Caco-2 (cell line): ENCODE measurements at regions not wholly inside any gene's neighbourhood (a gene's known extent, or its start where the extent isn't known, plus 50 kb on each side); places are given as distances from the start of the nearest gene placed in this dataset.

Experiments used
- BruUV-seq: library from RNA; stranded (reverse); fragments of 400-500 nt; replicated peaks from 2 replicates; lab custom pipeline; 2021; lab: Mats Ljungman, UMichigan
- CTCF ChIA-PET: fragments of 300-600 bp; sonication (Branson Sonifier 250); formaldehyde crosslinking; loops from one replicate; lab custom pipeline; 2022; ENCODE audit warnings: antibody characterized with exemption; lab: Charles Lee
- POLR2A ChIA-PET: fragments of 300-600 bp; sonication (Branson Sonifier 250); formaldehyde crosslinking; loops from one replicate; lab custom pipeline; 2022; ENCODE audit warnings: antibody characterized with exemption; lab: Charles Lee
- DNase-seq, 2 experiments: peaks; one replicate each; pipeline versions ENCODE4 v3.0.0 to v3.0.0-alpha.2; 2020 to 2022
- H3K27me3 ChIP-seq: replicated peaks from 2 replicates; pipeline ENCODE4 v1.6.0; 2011; ENCODE audit warnings: low read length; ENCODE audit not compliant: control insufficient read depth, insufficient read depth
- H3K36me3 ChIP-seq: 2 replicates; pipeline ENCODE4 v1.5.1; 2011; ENCODE audit warnings: low read length; ENCODE audit not compliant: control insufficient read depth, insufficient read depth
- H3K4me1 ChIP-seq: fragments of 250-450 bp; sonication (Bioruptor Pico); 2 replicates; pipeline ENCODE4 v1.5.1; 2020; ENCODE audit warnings: mild to moderate bottlenecking
- H3K4me3 ChIP-seq: 2 replicates; pipeline ENCODE4 v1.5.1; 2011; ENCODE audit warnings: low read depth, mild to moderate bottlenecking, control low read depth, low read length
- H3K9me3 ChIP-seq: fragments of 250-450 bp; sonication (Bioruptor Pico); 2 replicates; pipeline ENCODE4 v1.5.1; 2020; ENCODE audit warnings: mild to moderate bottlenecking, moderate library complexity
- H3K27ac Mint-ChIP-seq: one replicate; pipeline ENCODE4 v1.8.0; 2022; ENCODE audit warnings: mixed read lengths; ENCODE audit not compliant: unreplicated experiment
- H3K27me3 Mint-ChIP-seq: one replicate; pipeline ENCODE4 v1.8.0; 2022; ENCODE audit warnings: mixed read lengths; ENCODE audit not compliant: insufficient read depth, unreplicated experiment
- H3K36me3 Mint-ChIP-seq: one replicate; pipeline ENCODE4 v1.8.0; 2022; ENCODE audit warnings: mild to moderate bottlenecking, mixed read lengths; ENCODE audit not compliant: insufficient read depth, unreplicated experiment
- H3K4me1 Mint-ChIP-seq: one replicate; pipeline ENCODE4 v1.8.0; 2022; ENCODE audit warnings: low read depth, mixed read lengths; ENCODE audit not compliant: unreplicated experiment
- H3K4me3 Mint-ChIP-seq: one replicate; pipeline ENCODE4 v1.8.0; 2022; ENCODE audit warnings: mild to moderate bottlenecking, moderate library complexity, mixed read lengths; ENCODE audit not compliant: unreplicated experiment
- H3K9me3 Mint-ChIP-seq: one replicate; pipeline ENCODE4 v1.8.0; 2022; ENCODE audit warnings: mixed read lengths; ENCODE audit not compliant: unreplicated experiment
- CTCF ChIP-seq, 2 experiments: fragments of 200-600 bp in 1 of 2; IDR thresholded peaks; 1 replicate in 1 of 2; 2 replicates in 1 of 2; pipeline versions ENCODE4 v1.5.1 to v1.8.0; 2011 to 2022; ENCODE audit warnings: antibody characterized with exemption in 1 of 2, control low read depth in 1 of 2, inconsistent platforms in 1 of 2, low read depth in 1 of 2, low read length in 1 of 2, mild to moderate bottlenecking in 1 of 2, moderate library complexity in 1 of 2; ENCODE audit not compliant: insufficient read depth in 1 of 2, severe bottlenecking in 1 of 2, unreplicated experiment in 1 of 2
- intact Hi-C: fragments of 100-400 bp; cut with micrococcal nuclease; formaldehyde crosslinking; loops from one replicate; pipeline ENCODE4 v1.10.0; 2022; ENCODE audit not compliant: unreplicated experiment

DNA sequence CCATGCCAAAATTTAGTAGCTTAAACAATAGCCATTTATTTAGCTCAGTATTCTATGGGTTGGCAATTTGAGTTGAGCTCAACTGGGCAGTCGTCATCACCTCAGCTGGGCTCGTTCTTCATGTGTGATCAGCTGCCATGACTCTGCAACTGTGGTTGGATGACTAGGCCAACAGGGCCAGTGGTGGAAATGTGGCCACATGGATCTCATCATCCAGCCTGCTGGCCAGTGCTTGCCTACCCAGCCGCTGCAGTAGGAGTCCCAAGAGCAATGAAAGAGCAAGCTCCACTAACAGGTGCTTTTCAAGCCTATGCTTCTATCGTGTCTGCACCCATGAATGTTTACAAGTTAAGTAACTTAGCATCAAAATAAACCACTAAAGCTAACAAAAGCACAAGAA is 158.0 kb downstream of the ATPSCKMT start:
- Mint-ChIP-seq H3K4me1 (peaks cover 7% of the 10 kb centered on the region), H3K36me3 (no peaks in the 10 kb centered on the region), H3K9me3 (peaks cover 34% of the 10 kb centered on the region), H3K27me3 (no peaks in the 10 kb centered on the region), H3K4me3 (no peak overlapping the region), H3K27ac (no peak overlapping the region)
- no peak for TF ChIP-seq CTCF (IDR thresholded peaks at IDR 0.05; ENCODE audit: insufficient read depth in 1 of 2, low read depth in 1 of 2, low read length in 1 of 2, severe bottlenecking in 1 of 2, unreplicated experiment in 1 of 2)
- Histone ChIP-seq H3K27me3 (no peaks in the 10 kb centered on the region), H3K4me3 (no peak overlapping the region), H3K36me3 (no peaks in the 10 kb centered on the region), H3K4me1 (peaks cover 2% of the 10 kb centered on the region; the same call in 1 of the 2 replicates), H3K9me3 (no peaks in the 10 kb centered on the region; the same call in 1 of the 2 replicates)
- intact Hi-C loops: no loop called here
- POLR2A ChIA-PET: no interaction called here
- no TSS peak for BruUV-seq
- CTCF ChIA-PET: no interaction called here
- DNase-seq: no peak

GRCh38 chr5:10090074-10090473 is 159.6 kb downstream of the ATPSCKMT start:
- Histone ChIP-seq H3K27me3 (no peaks in the 10 kb centered on the region), H3K36me3 (no peaks in the 10 kb centered on the region), H3K4me1 (peaks cover 9% of the 10 kb centered on the region), H3K4me3 (no peak overlapping the region), H3K9me3 (no peaks in the 10 kb centered on the region; the same call in 1 of the 2 replicates)
- H3K27me3 Mint-ChIP-seq: no peaks in the 10 kb centered on the region
- no peak for DNase-seq
- no peak for TF ChIP-seq CTCF (IDR thresholded peaks at IDR 0.05; ENCODE audit: insufficient read depth in 1 of 2, low read depth in 1 of 2, low read length in 1 of 2, severe bottlenecking in 1 of 2, unreplicated experiment in 1 of 2)
- intact Hi-C loops: no loop called here
- ChIA-PET CTCF (no interaction called here), POLR2A (no interaction called here)
- peaks cover 22% of the 10 kb centered on the region for H3K9me3 Mint-ChIP-seq
- no peaks in the 10 kb centered on the region for H3K36me3 Mint-ChIP-seq
- H3K4me3 Mint-ChIP-seq: no peak overlapping the region
- H3K4me1 Mint-ChIP-seq: peaks cover 13% of the 10 kb centered on the region
- no peak overlapping the region for H3K27ac Mint-ChIP-seq
- BruUV-seq: no TSS peak

DNA sequence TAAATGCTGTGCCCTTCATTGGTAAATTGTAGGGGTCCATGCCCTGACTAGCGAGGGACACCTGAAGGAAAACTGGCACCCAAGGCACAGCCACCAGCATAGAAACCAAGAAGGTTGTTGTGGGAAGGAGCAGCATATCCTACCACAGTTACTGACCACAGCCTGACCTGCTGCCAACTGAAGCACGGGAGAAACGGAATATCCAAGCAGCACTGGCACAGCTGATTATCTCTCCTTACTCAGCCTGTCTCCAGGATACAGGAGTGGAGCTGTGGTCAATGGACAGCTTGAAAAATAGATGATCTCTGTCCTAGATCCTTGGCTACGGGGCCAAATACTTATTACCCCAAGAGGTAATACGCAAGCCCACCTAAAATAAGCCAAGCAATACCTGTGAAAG is 164.5 kb downstream of the ATPSCKMT start:
- H3K36me3 Mint-ChIP-seq: no peaks in the 10 kb centered on the region
- H3K4me1 Mint-ChIP-seq: peaks cover 13% of the 10 kb centered on the region
- no peak overlapping the region for H3K27ac Mint-ChIP-seq
- no TSS peak for BruUV-seq
- H3K4me3 Mint-ChIP-seq: no peak overlapping the region
- ChIA-PET CTCF (no interaction called here), POLR2A (no interaction called here)
- Histone ChIP-seq H3K4me3 (no peak overlapping the region), H3K4me1 (peaks cover 9% of the 10 kb centered on the region), H3K36me3 (no peaks in the 10 kb centered on the region), H3K27me3 (no peaks in the 10 kb centered on the region), H3K9me3 (no peaks in the 10 kb centered on the region)
- TF ChIP-seq CTCF (IDR thresholded peaks at IDR 0.05; ENCODE audit: insufficient read depth in 1 of 2, low read depth in 1 of 2, low read length in 1 of 2, severe bottlenecking in 1 of 2, unreplicated experiment in 1 of 2): no peak
- H3K27me3 Mint-ChIP-seq: no peaks in the 10 kb centered on the region
- intact Hi-C loops: no loop called here
- peaks cover 8% of the 10 kb centered on the region for H3K9me3 Mint-ChIP-seq
- no peak for DNase-seq
